GM23248 (cell line): ENCODE measurements at regions not wholly inside any gene's neighbourhood (a gene's known extent, or its start where the extent isn't known, plus 50 kb on each side); places are given as distances from the start of the nearest gene placed in this dataset.

ENCODE experiments used
- EZH2 ChIP-seq: fragments of 200-600 bp; sonication (generic); IDR thresholded peaks from 2 replicates; pipeline ENCODE4 v1.6.1; 2018; ENCODE audit warnings: antibody characterized with exemption, mild to moderate bottlenecking; ENCODE audit not compliant: insufficient read depth, poor library complexity, severe bottlenecking
- EZH2phosphoT487 ChIP-seq: fragments of 200-600 bp; sonication (generic); IDR thresholded peaks from 2 replicates; pipeline ENCODE4 v1.6.1; 2018; ENCODE audit warnings: antibody characterized with exemption, moderate library complexity, mild to moderate bottlenecking, low read depth; ENCODE audit not compliant: insufficient read depth

DNA sequence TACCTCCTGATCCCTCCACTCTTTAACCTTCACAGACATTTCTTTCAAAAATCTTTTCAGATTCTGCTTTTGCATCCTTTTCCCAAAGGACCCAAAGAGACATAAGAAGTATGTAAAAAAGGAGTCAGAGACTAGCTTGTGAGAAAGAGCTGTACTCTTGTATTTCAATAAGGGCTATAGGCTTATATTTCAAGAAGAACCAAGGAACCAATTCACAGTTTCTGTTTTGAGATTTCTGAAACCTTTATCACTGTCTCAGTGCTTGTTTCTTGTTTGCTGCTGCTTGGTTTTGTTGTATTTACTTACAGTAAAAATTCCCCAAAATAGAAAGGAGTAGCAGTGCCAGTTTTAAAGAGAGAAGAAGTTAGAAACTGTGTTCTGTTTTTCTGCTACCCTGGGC lies 461.6 kb upstream of the ID4 start:
- TF ChIP-seq EZH2 (no peak), EZH2phosphoT487 (no peak)
